ENCODE measurements at regions not wholly inside any gene's neighbourhood (a gene's known extent, or its start where the extent isn't known, plus 50 kb on each side); places are given as distances from the start of the nearest gene placed in this dataset.

- TF ChIP-seq MAFK (IDR thresholded peaks at IDR 0.05; ENCODE audit: partially characterized antibody), result no peak
- no peak for TF ChIP-seq HEYL (CRISPR knock-in tag; IDR thresholded peaks at IDR 0.05)
- no peak for TF ChIP-seq NPAS2 (CRISPR knock-in tag; IDR thresholded peaks at IDR 0.05; ENCODE audit: borderline replicate concordance)
- no peak for TF ChIP-seq EP300 (IDR thresholded peaks at IDR 0.05)
- TF ChIP-seq ZNF302 (CRISPR knock-in tag; IDR thresholded peaks at IDR 0.05), result no peak
- no peak for TF ChIP-seq RARB (CRISPR knock-in tag; IDR thresholded peaks at IDR 0.05)
- TF ChIP-seq E2F6 (IDR thresholded peaks at IDR 0.05; ENCODE audit: borderline replicate concordance, low read depth), result no peak
- TF ChIP-seq HMGXB4 (CRISPR knock-in tag; IDR thresholded peaks at IDR 0.05; ENCODE audit: borderline replicate concordance), result no peak
- TF ChIP-seq POLR2AphosphoS2 (conservative IDR thresholded peaks at IDR 0.05; ENCODE audit: low read length), result no peak
- TF ChIP-seq FOXS1 (CRISPR knock-in tag; IDR thresholded peaks at IDR 0.05), result no peak; the same call in 1 of the 2 replicates
Measured at GRCh38 chr14:85439696-85440328, 90.1 kb upstream of the FLRT2 start (continued).

- H3K4me2 ChIP-seq, result peak overlapping the region; percentile 43; the same call in 2 of the 3 replicates
- DNase-seq (ENCODE audit: low read depth in 1 of 2, low spot score in 1 of 2) (peak in 1 of 2 experiments; percentile 31), ATAC-seq (no peak), FAIRE-seq (no peak)
- ChIA-PET POLR2A (interaction anchor here (1.0 kb wide), 1 partner anchor 87 kb away, joined by 3 read pairs; no protein-coding TSS in a partner anchor), CTCF (interaction anchor here (0.7 to 1.6 kb wide), 2 partner anchors 16 to 86 kb away, joined by 3 to 12 read pairs; no protein-coding TSS in a partner anchor)
- H3K4me1 ChIP-seq, result peaks cover 55% of the 10 kb centered on the region
- TF ChIP-seq KDM1A (IDR thresholded peaks at IDR 0.05; ENCODE audit: low read depth), result peak; percentile 89; the same call in 1 of the 2 replicates
- TF ChIP-seq CHD4 (IDR thresholded peaks at IDR 0.05; ENCODE audit: borderline replicate concordance), result 0 out of 2 replicates have a peak, but pooled peaks have one; percentile 86
- TF ChIP-seq HDAC2 (IDR thresholded peaks at IDR 0.05), result peak; percentile 73; the same call in 1 of the 2 replicates
- TF ChIP-seq RFX5 (IDR thresholded peaks at IDR 0.05), result no peak
- 0 out of 3 replicates have a peak, but pooled peaks cover 6% of the 10 kb centered on the region for H3K9me3 ChIP-seq
- H3K4me3 ChIP-seq, result no peak overlapping the region
- H3K27ac ChIP-seq, result peak overlapping the region; percentile 31 to 52; a peak in 4 of 6 replicates
- WGBS (ENCODE audit: missing lambda C conversion rate), result 30% methylated on average over 2 of the region's 2 CpGs
Measured at GRCh38 chr14:85441909-85442643, 87.9 kb upstream of the FLRT2 start.

GRCh38 chr14:85442996-85443395 is 86.9 kb upstream of the FLRT2 start:
- ChIA-PET POLR2A (interaction anchor here (1.0 kb wide), 1 partner anchor 86 kb away, joined by 3 read pairs; no protein-coding TSS in a partner anchor), CTCF (interaction anchor here (1.5 kb wide), 1 partner anchor 85 kb away, joined by 6 read pairs; no protein-coding TSS in a partner anchor)
- FAIRE-seq (no peak), DNase-seq (ENCODE audit: low read depth in 1 of 2, low spot score in 1 of 2) (no peak), ATAC-seq (no peak)
- TF ChIP-seq USF2 (IDR thresholded peaks at IDR 0.05) (no peak), CBX8 (IDR thresholded peaks at IDR 0.05) (no peak), JUN (IDR thresholded peaks at IDR 0.05) (no peak), NR3C1 (IDR thresholded peaks at IDR 0.05) (no peak), TFCP2L1 (CRISPR knock-in tag; IDR thresholded peaks at IDR 0.05) (no peak), HDAC2 (IDR thresholded peaks at IDR 0.05) (no peak), RNF2 (IDR thresholded peaks at IDR 0.05; ENCODE audit: borderline replicate concordance, low read depth) (no peak), HES2 (IDR thresholded peaks at IDR 0.05) (no peak), KDM1A (IDR thresholded peaks at IDR 0.05; ENCODE audit: low read depth) (no peak), ZNF302 (CRISPR knock-in tag; IDR thresholded peaks at IDR 0.05) (no peak), MAX (IDR thresholded peaks at IDR 0.05) (no peak), KDM5A (IDR thresholded peaks at IDR 0.05) (no peak), SREBF2 (IDR thresholded peaks at IDR 0.05) (no peak), TP53 (CRISPR knock-in tag; IDR thresholded peaks at IDR 0.05) (no peak), EP300 (IDR thresholded peaks at IDR 0.05) (no peak), FOSB (CRISPR knock-in tag; IDR thresholded peaks at IDR 0.05) (no peak), EHF (CRISPR knock-in tag; IDR thresholded peaks at IDR 0.05) (no peak), CHD4 (IDR thresholded peaks at IDR 0.05; ENCODE audit: borderline replicate concordance) (no peak)
- H3K4me3 ChIP-seq, result no peak overlapping the region
- 0 out of 3 replicates have a peak overlapping the region, but pooled peaks have one; percentile 5 for H3K4me2 ChIP-seq
- H3K9me3 ChIP-seq, result 0 out of 3 replicates have a peak, but pooled peaks cover 4% of the 10 kb centered on the region
- WGBS (ENCODE audit: missing lambda C conversion rate), result 97% methylated on average over 1 of the region's 1 CpG
- peaks cover 47% of the 10 kb centered on the region for H3K4me1 ChIP-seq
- H3K27ac ChIP-seq, result peak overlapping the region in 1 of 2 experiments; percentile 52; a peak in 2 of 6 replicates
